HepG2 (cell line): ENCODE measurements at regions not wholly inside any gene's neighbourhood (a gene's known extent, or its start where the extent isn't known, plus 50 kb on each side); places are given as distances from the start of the nearest gene placed in this dataset.

Experiments
- BRCA1 ChIP-seq: sonication (generic); formaldehyde crosslinking; IDR thresholded peaks from 2 replicates; pipeline ENCODE4 v1.4.0; 2020; ENCODE audit warnings: missing genetic modification reagents
- BRD4 ChIP-seq: sonication (generic); formaldehyde crosslinking; IDR thresholded peaks from 2 replicates; pipeline ENCODE4 v1.4.0; 2020; ENCODE audit warnings: missing genetic modification reagents
- CBX5 ChIP-seq: sonication (generic); formaldehyde crosslinking; IDR thresholded peaks from 2 replicates; pipeline ENCODE4 v1.4.0; 2020; ENCODE audit warnings: missing genetic modification reagents, borderline replicate concordance
- CHD2 ChIP-seq: IDR thresholded peaks from 2 replicates; pipeline ENCODE4 v1.6.1; 2011; ENCODE audit warnings: low read depth, low read length, improper control_type of control experiment
- FIP1L1 ChIP-seq: fragments of 200-400 bp; formaldehyde crosslinking; IDR thresholded peaks from 2 replicates; pipeline ENCODE4 v1.6.1; 2018; ENCODE audit warnings: low read depth, mild to moderate bottlenecking, low read length, moderate library complexity, borderline replicate concordance; ENCODE audit not compliant: insufficient read depth
- FOSL1 ChIP-seq: sonication (generic); formaldehyde crosslinking; IDR thresholded peaks from 2 replicates; pipeline ENCODE4 v1.9.0; 2021; ENCODE audit warnings: missing genetic modification reagents, borderline replicate concordance
- HOXD1 ChIP-seq: sonication (generic); formaldehyde crosslinking; IDR thresholded peaks from 2 replicates; pipeline ENCODE4 v1.5.0; 2020; ENCODE audit warnings: missing genetic modification reagents
- JUN ChIP-seq: sonication (generic); formaldehyde crosslinking; IDR thresholded peaks from 2 replicates; pipeline ENCODE4 v1.4.0; 2020; ENCODE audit warnings: mild to moderate bottlenecking, missing genetic modification reagents
- KLF6 ChIP-seq: IDR thresholded peaks from 2 replicates; pipeline ENCODE4 v1.8.0; 2016; ENCODE audit warnings: missing biosample characterization, missing genetic modification reagents
- MED8 ChIP-seq: sonication (generic); formaldehyde crosslinking; IDR thresholded peaks from 2 replicates; pipeline ENCODE4 v1.8.1; 2023; ENCODE audit warnings: mild to moderate bottlenecking, missing genetic modification reagents; ENCODE audit not compliant: insufficient replicate concordance
- POGZ ChIP-seq: sonication (generic); formaldehyde crosslinking; IDR thresholded peaks from 2 replicates; pipeline ENCODE4 v1.4.0; 2020; ENCODE audit warnings: mild to moderate bottlenecking, missing genetic modification reagents
- POLR2AphosphoS2 ChIP-seq: IDR thresholded peaks from 2 replicates; pipeline ENCODE4 v1.6.1; 2011; ENCODE audit warnings: low read depth, low read length, improper control_type of control experiment
- SIX1 ChIP-seq: sonication (generic); formaldehyde crosslinking; IDR thresholded peaks from 2 replicates; pipeline ENCODE4 v1.4.0; 2020; ENCODE audit warnings: missing genetic modification reagents, borderline replicate concordance
- SOX6 ChIP-seq, 2 experiments: fragments of 450-650 bp in 1 of 2; sonication (generic) in 1 of 2; formaldehyde crosslinking in 1 of 2; IDR thresholded peaks; 2 replicates each; pipeline versions ENCODE4 v1.4.0 to v1.6.1; 2017 to 2020; ENCODE audit warnings: antibody characterized with exemption in 1 of 2, mild to moderate bottlenecking in 1 of 2, missing genetic modification reagents in 1 of 2
- ZC3H4 ChIP-seq: sonication (generic); formaldehyde crosslinking; IDR thresholded peaks from 2 replicates; pipeline ENCODE4 v1.4.0; 2020; ENCODE audit warnings: missing genetic modification reagents, borderline replicate concordance
- ZFX ChIP-seq: sonication (generic); formaldehyde crosslinking; IDR thresholded peaks from 2 replicates; pipeline ENCODE4 v1.4.0; 2020; ENCODE audit warnings: mild to moderate bottlenecking, low read depth, missing genetic modification reagents, moderate library complexity
- ZNF251 ChIP-seq: sonication (generic); formaldehyde crosslinking; IDR thresholded peaks from 2 replicates; pipeline ENCODE4 v1.9.0; 2021; ENCODE audit warnings: mild to moderate bottlenecking, missing genetic modification reagents
- ZNF326 ChIP-seq: sonication (generic); formaldehyde crosslinking; IDR thresholded peaks from 2 replicates; pipeline ENCODE4 v1.4.0; 2020; ENCODE audit warnings: missing genetic modification reagents, borderline replicate concordance
- ZNF329 ChIP-seq: sonication (generic); formaldehyde crosslinking; IDR thresholded peaks from 2 replicates; pipeline ENCODE4 v1.9.0; 2021; ENCODE audit warnings: low read depth, mild to moderate bottlenecking, missing genetic modification reagents
- ZNF510 ChIP-seq: sonication (generic); formaldehyde crosslinking; IDR thresholded peaks from 2 replicates; pipeline ENCODE4 v1.4.0; 2020; ENCODE audit warnings: low read depth, mild to moderate bottlenecking, missing genetic modification reagents
- ZNF557 ChIP-seq: sonication (generic); formaldehyde crosslinking; IDR thresholded peaks from 2 replicates; pipeline ENCODE4 v1.4.0; 2020; ENCODE audit warnings: missing genetic modification reagents
- ZNF605 ChIP-seq: sonication (generic); formaldehyde crosslinking; IDR thresholded peaks from 2 replicates; pipeline ENCODE4 v1.8.0; 2022; ENCODE audit warnings: mild to moderate bottlenecking, missing genetic modification reagents
- ZNF839 ChIP-seq: sonication (generic); formaldehyde crosslinking; IDR thresholded peaks from 2 replicates; pipeline ENCODE4 v1.4.0; 2020; ENCODE audit warnings: missing genetic modification reagents, mild to moderate bottlenecking, borderline replicate concordance
- ZSCAN25 ChIP-seq: sonication (generic); formaldehyde crosslinking; IDR thresholded peaks from 2 replicates; pipeline ENCODE4 v1.8.0; 2022; ENCODE audit warnings: mild to moderate bottlenecking, missing genetic modification reagents
- TF ChIP-seq, protein P1 (sequence below), 2 experiments: fragments of 450-650 bp in 1 of 2; sonication (generic) in 1 of 2; formaldehyde crosslinking; IDR thresholded peaks; 2 replicates each; pipeline versions ENCODE4 v1.5.0 to v1.8.0; 2020 to 2022; ENCODE audit warnings: mild to moderate bottlenecking in 1 of 2, missing genetic modification reagents in 1 of 2
- TF ChIP-seq, protein P2 (sequence below): sonication (generic); formaldehyde crosslinking; conservative IDR thresholded peaks from 2 replicates; pipeline ENCODE4 v1.4.0; 2020; ENCODE audit warnings: missing genetic modification reagents
- TF ChIP-seq, protein P3 (sequence below): IDR thresholded peaks from 2 replicates; pipeline ENCODE4 v1.6.1; 2016; ENCODE audit warnings: control low read depth

DNA sequence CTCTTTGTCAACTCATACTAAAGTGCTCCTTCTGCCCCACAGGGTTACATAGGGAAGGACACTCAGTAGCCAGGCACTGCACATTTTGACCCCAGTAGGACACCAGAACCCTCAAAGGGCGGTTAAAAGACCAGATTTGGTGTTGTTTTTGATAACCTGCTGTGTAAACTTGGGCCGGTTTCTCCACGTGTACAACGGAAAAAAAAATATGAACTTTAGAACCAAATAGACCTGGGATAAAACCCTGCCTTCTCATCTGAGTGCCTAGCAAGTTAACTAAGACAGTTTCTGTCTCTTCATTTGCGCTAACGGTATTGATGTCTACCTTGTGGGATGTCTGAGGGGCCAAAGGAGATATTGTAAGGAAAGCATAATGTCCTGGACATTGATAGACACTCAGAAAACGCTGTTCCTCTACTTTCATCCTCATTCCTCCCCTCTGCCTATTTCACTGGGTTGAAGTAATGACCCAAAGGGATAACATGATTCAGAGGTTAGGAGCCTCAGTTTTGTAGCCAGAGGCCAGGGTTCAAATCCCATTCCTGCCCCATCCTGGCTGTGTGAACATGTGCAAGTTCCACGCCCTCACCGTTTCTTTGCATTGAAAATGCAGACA is 155.9 kb upstream of the LPP start (continued):
- TF ChIP-seq, protein P1, sequence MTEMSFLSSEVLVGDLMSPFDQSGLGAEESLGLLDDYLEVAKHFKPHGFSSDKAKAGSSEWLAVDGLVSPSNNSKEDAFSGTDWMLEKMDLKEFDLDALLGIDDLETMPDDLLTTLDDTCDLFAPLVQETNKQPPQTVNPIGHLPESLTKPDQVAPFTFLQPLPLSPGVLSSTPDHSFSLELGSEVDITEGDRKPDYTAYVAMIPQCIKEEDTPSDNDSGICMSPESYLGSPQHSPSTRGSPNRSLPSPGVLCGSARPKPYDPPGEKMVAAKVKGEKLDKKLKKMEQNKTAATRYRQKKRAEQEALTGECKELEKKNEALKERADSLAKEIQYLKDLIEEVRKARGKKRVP (CRISPR knock-in tag; IDR thresholded peaks at IDR 0.05), result peak in 1 of 2 experiments; percentile 49; a peak in 2 of 4 replicates
- TF ChIP-seq POGZ (CRISPR knock-in tag) (peak; percentile 66), JUN (CRISPR knock-in tag) (0 out of 2 replicates have a peak, but pooled peaks have one; percentile 45), CBX5 (CRISPR knock-in tag) (0 out of 2 replicates have a peak, but pooled peaks have one; percentile 51), KLF6 (CRISPR knock-in tag) (no peak), ZNF329 (CRISPR knock-in tag) (no peak), POLR2AphosphoS2 (no peak), SIX1 (CRISPR knock-in tag) (peak; percentile 85; the same call in 1 of the 2 replicates), ZNF557 (CRISPR knock-in tag) (no peak), ZNF605 (CRISPR knock-in tag) (0 out of 2 replicates have a peak, but pooled peaks have one; percentile 27), FIP1L1 (no peak), SOX6 (IDR thresholded peaks at IDR 0.05) (no peak), SOX6 (CRISPR knock-in tag; IDR thresholded peaks at IDR 0.05) (peak; percentile 90), MED8 (CRISPR knock-in tag) (peak; percentile 31), BRD4 (CRISPR knock-in tag) (peak; percentile 30; the same call in 1 of the 2 replicates), ZNF251 (CRISPR knock-in tag) (no peak), ZSCAN25 (CRISPR knock-in tag) (no peak), ZC3H4 (no peak), HOXD1 (0 out of 2 replicates have a peak, but pooled peaks have one; percentile 29), ZNF510 (CRISPR knock-in tag) (no peak), FOSL1 (CRISPR knock-in tag) (no peak), ZNF839 (CRISPR knock-in tag) (no peak), BRCA1 (CRISPR knock-in tag) (0 out of 2 replicates have a peak, but pooled peaks have one; percentile 73), ZNF326 (CRISPR knock-in tag) (no peak), CHD2 (no peak), ZFX (CRISPR knock-in tag) (peak; percentile 40; the same call in 1 of the 2 replicates)
- TF ChIP-seq, protein P2, sequence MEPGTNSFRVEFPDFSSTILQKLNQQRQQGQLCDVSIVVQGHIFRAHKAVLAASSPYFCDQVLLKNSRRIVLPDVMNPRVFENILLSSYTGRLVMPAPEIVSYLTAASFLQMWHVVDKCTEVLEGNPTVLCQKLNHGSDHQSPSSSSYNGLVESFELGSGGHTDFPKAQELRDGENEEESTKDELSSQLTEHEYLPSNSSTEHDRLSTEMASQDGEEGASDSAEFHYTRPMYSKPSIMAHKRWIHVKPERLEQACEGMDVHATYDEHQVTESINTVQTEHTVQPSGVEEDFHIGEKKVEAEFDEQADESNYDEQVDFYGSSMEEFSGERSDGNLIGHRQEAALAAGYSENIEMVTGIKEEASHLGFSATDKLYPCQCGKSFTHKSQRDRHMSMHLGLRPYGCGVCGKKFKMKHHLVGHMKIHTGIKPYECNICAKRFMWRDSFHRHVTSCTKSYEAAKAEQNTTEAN (CRISPR knock-in tag), result peak; percentile 71; the same call in 1 of the 2 replicates
- TF ChIP-seq, protein P3, sequence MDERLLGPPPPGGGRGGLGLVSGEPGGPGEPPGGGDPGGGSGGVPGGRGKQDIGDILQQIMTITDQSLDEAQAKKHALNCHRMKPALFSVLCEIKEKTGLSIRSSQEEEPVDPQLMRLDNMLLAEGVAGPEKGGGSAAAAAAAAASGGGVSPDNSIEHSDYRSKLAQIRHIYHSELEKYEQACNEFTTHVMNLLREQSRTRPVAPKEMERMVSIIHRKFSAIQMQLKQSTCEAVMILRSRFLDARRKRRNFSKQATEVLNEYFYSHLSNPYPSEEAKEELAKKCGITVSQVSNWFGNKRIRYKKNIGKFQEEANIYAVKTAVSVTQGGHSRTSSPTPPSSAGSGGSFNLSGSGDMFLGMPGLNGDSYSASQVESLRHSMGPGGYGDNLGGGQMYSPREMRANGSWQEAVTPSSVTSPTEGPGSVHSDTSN (CRISPR knock-in tag), result no peak
